NOMO-1 (cell line): ENCODE measurements at regions not wholly inside any gene's neighbourhood (a gene's known extent, or its start where the extent isn't known, plus 50 kb on each side); places are given as distances from the start of the nearest gene placed in this dataset.

ENCODE experiments used
- DNase-seq, 2 experiments: peaks; one replicate each; lab custom pipeline; 2025; ENCODE audit not compliant: unreplicated experiment in 2 of 2; lab: John Stamatoyannopoulos, UW

- no peak for DNase-seq
These were observed 85.9 kb upstream of the LIFR start for GRCh38 chr5:38642189-38642911.

- DNase-seq: no peak
These were observed 87.2 kb upstream of the LIFR start for GRCh38 chr5:38643616-38644015.

- no peak for DNase-seq
These were observed 89.1 kb upstream of the LIFR start for GRCh38 chr5:38645508-38645907.

GRCh38 chr5:38648703-38649291 lies 92.4 kb upstream of the LIFR start:
- DNase-seq: no peak

- DNase-seq: no peak
These were observed 94.1 kb upstream of the LIFR start for GRCh38 chr5:38650540-38650939.

GRCh38 chr5:38650946-38651345 lies 94.5 kb upstream of the LIFR start:
- DNase-seq: peak; percentile 29 to 91

GRCh38 chr5:38651806-38652205 lies 95.4 kb upstream of the LIFR start:
- DNase-seq: no peak

- DNase-seq: no peak
These were observed 96.9 kb upstream of the LIFR start for GRCh38 chr5:38653389-38653788.

GRCh38 chr5:38655691-38656090 lies 99.2 kb upstream of the LIFR start:
- no peak for DNase-seq

GRCh38 chr5:38656568-38656967 lies 100.1 kb upstream of the LIFR start:
- no peak for DNase-seq

GRCh38 chr5:38657020-38657419 lies 100.6 kb upstream of the LIFR start:
- DNase-seq: no peak

GRCh38 chr5:38660194-38660668 lies 103.8 kb upstream of the LIFR start:
- no peak for DNase-seq

- no peak for DNase-seq
These were observed 105.6 kb upstream of the LIFR start for GRCh38 chr5:38662090-38662489.

- DNase-seq: no peak
These were observed 106.8 kb upstream of the LIFR start for GRCh38 chr5:38663249-38663648.

- DNase-seq: no peak
These were observed 110.4 kb upstream of the LIFR start for GRCh38 chr5:38666668-38667498.

- DNase-seq: no peak
These were observed 111.0 kb upstream of the LIFR start for GRCh38 chr5:38667499-38667776.

GRCh38 chr5:38669361-38669880 lies 113.0 kb upstream of the LIFR start:
- no peak for DNase-seq

- no peak for DNase-seq
These were observed 113.6 kb upstream of the LIFR start for GRCh38 chr5:38670066-38670465.

- DNase-seq: no peak
These were observed 114.4 kb upstream of the LIFR start for GRCh38 chr5:38670878-38671277.

- DNase-seq: no peak
These were observed 115.8 kb upstream of the LIFR start for GRCh38 chr5:38672059-38672788.

GRCh38 chr5:38673671-38674071 lies 117.2 kb upstream of the LIFR start:
- DNase-seq: no peak
